HepG2 (cell line): ENCODE measurements at regions not wholly inside any gene's neighbourhood (a gene's known extent, or its start where the extent isn't known, plus 50 kb on each side); places are given as distances from the start of the nearest gene placed in this dataset.

ENCODE experiments used
- ATAC-seq: fragments of 200-7000 bp; cut with Tn5 transposase; 3 replicates; pipeline ENCODE4 v1.9.1; 2020; ENCODE audit warnings: mild to moderate bottlenecking, moderate library complexity
- BruUV-seq: library from RNA; stranded (reverse); fragments of 400-500 nt; replicated peaks from 2 replicates; lab custom pipeline; 2021; lab: Mats Ljungman, UMichigan
- CTCF ChIA-PET: fragments of 300-600 bp; formaldehyde crosslinking; extraction: SDS; loops from one replicate; lab custom pipeline; 2021; ENCODE audit warnings: low total read pairs, inconsistent platforms, low intra/inter-chr PET ratio; lab: Yijun Ruan, JAX
- POLR2A ChIA-PET: fragments of 350-600 bp; sonication (Branson Sonifier 250); formaldehyde crosslinking; loops from one replicate; lab custom pipeline; 2020; ENCODE audit warnings: antibody characterized with exemption, inconsistent platforms; lab: Yijun Ruan, JAX
- DNase-seq: peaks from one replicate; pipeline ENCODE4 v3.0.0-alpha.2; 2015; ENCODE audit warnings: low spot score
- FAIRE-seq: peaks from 3 replicates; lab custom pipeline; 2011; peaks lifted over from hg19 to GRCh38; lab: Jason Lieb, UNC
- H2AFZ ChIP-seq: one replicate; pipeline ENCODE4 v1.6.1; 2011; ENCODE audit warnings: low read length, inconsistent platforms
- H3K27ac ChIP-seq: fragments of 300-600 bp; 3 replicates; pipeline ENCODE4 v1.8.0; 2011; ENCODE audit warnings: mixed run types, mild to moderate bottlenecking, mixed read lengths, low read length, inconsistent platforms; ENCODE audit not compliant: insufficient read depth; ENCODE audit errors: extremely low read length
- H3K27me3 ChIP-seq, 2 experiments: fragments of 200-600 bp in 1 of 2; 2 replicates in 1 of 2; 3 replicates in 1 of 2; pipeline versions ENCODE4 v1.6.0 to v1.8.0; 2011; ENCODE audit warnings: low read length in 2 of 2, mild to moderate bottlenecking in 2 of 2, moderate library complexity in 2 of 2, inconsistent platforms in 1 of 2; ENCODE audit not compliant: insufficient read depth in 2 of 2, control insufficient read depth in 1 of 2
- H3K36me3 ChIP-seq, 2 experiments: fragments of 200-600 bp in 1 of 2; replicated peaks in 1 of 2; 2 replicates in 1 of 2; 3 replicates in 1 of 2; pipeline versions ENCODE4 v1.5.1 to v1.8.0; 2011; ENCODE audit warnings: low read length in 2 of 2, inconsistent platforms in 1 of 2; ENCODE audit not compliant: insufficient read depth in 2 of 2, control insufficient read depth in 1 of 2
- H3K4me1 ChIP-seq: 2 replicates; pipeline ENCODE4 v1.5.1; 2012; ENCODE audit warnings: low read length, inconsistent platforms; ENCODE audit not compliant: insufficient read depth
- H3K4me2 ChIP-seq: 2 replicates; pipeline ENCODE4 v1.6.0; 2011; ENCODE audit warnings: low read depth, low read length, inconsistent platforms
- H3K4me3 ChIP-seq, 3 experiments: fragments of 200-600 bp in 1 of 3; sonication (generic), shearing (Covaris generic) in 1 of 3; replicated peaks in 1 of 3; 2 replicates each; pipeline ENCODE4 v1.5.1; 2011 to 2016; ENCODE audit warnings: low read length in 3 of 3, inconsistent platforms in 2 of 3, low read depth in 2 of 3, mild to moderate bottlenecking in 2 of 3, control low read depth in 1 of 3, mixed read lengths in 1 of 3; ENCODE audit not compliant: insufficient read depth in 1 of 3
- H3K79me2 ChIP-seq: one replicate; pipeline ENCODE4 v1.6.1; 2011; ENCODE audit warnings: low read length, inconsistent platforms; ENCODE audit not compliant: insufficient read depth
- H3K9ac ChIP-seq: 2 replicates; pipeline ENCODE4 v1.6.0; 2011; ENCODE audit warnings: mild to moderate bottlenecking, low read depth, low read length, inconsistent platforms; ENCODE audit not compliant: insufficient read depth
- H3K9me3 ChIP-seq: 2 replicates; pipeline ENCODE4 v1.5.1; 2012; ENCODE audit warnings: mild to moderate bottlenecking, low read length
- H4K20me1 ChIP-seq: 2 replicates; pipeline ENCODE4 v1.6.0; 2011; ENCODE audit warnings: inconsistent platforms, mild to moderate bottlenecking, low read length, moderate library complexity; ENCODE audit not compliant: insufficient read depth
- CBX1 ChIP-seq: IDR thresholded peaks from one replicate; pipeline ENCODE4 v1.6.1; 2016; ENCODE audit warnings: antibody characterized with exemption, low read depth
- HDAC6 ChIP-seq: fragments of 200-600 bp; sonication (generic); IDR thresholded peaks from 2 replicates; pipeline ENCODE4 v1.7.0; 2017; ENCODE audit warnings: mild to moderate bottlenecking, antibody characterized with exemption, low read length, low read depth
- MAFF ChIP-seq: IDR thresholded peaks from 2 replicates; pipeline ENCODE4 v1.6.1; 2011; ENCODE audit warnings: low read depth, low read length, improper control_type of control experiment
- MAFK ChIP-seq, 2 experiments: IDR thresholded peaks in 1 of 2; conservative IDR thresholded peaks in 1 of 2; 2 replicates each; pipeline ENCODE4 v1.6.1; 2011; ENCODE audit warnings: improper control_type of control experiment in 2 of 2, low read length in 2 of 2
- PAX8 ChIP-seq: sonication (generic); formaldehyde crosslinking; IDR thresholded peaks from 2 replicates; pipeline ENCODE4 v1.8.0; 2022; ENCODE audit warnings: mild to moderate bottlenecking, missing genetic modification reagents, borderline replicate concordance
- RNF2 ChIP-seq: fragments of 450-650 bp; conservative IDR thresholded peaks from 2 replicates; pipeline ENCODE4 v1.6.1; 2016; ENCODE audit warnings: low read depth
- ZNF672 ChIP-seq: sonication (generic); formaldehyde crosslinking; IDR thresholded peaks from 2 replicates; pipeline ENCODE4 v1.8.1; 2022; ENCODE audit warnings: missing genetic modification reagents
- ZNF790 ChIP-seq: sonication (generic); formaldehyde crosslinking; IDR thresholded peaks from 2 replicates; pipeline ENCODE4 v1.8.0; 2022; ENCODE audit warnings: missing genetic modification reagents, mild to moderate bottlenecking, borderline replicate concordance
- WGBS: methylation state at CpG from one replicate; pipeline ENCODE4 v1.1.6; 2017; ENCODE audit warnings: low lambda C conversion rate; 5-methylcytosine and 5-hydroxymethylcytosine counted together
- in situ Hi-C: cut with HindIII; loops from 2 replicates; pipeline ENCODE4 v1.10.0; 2017; ENCODE audit warnings: low pct_unique_long_range_greater_than_20kb; ENCODE audit not compliant: extremely low pct_ligation_motif_present
- intact Hi-C: fragments of 100-400 bp; cut with micrococcal nuclease; formaldehyde crosslinking; loops from one replicate; pipeline ENCODE4 v1.10.0; 2022; ENCODE audit not compliant: unreplicated experiment
- TF ChIP-seq, protein P1 (sequence below): sonication (generic); formaldehyde crosslinking; IDR thresholded peaks from 2 replicates; pipeline ENCODE4 v1.5.0; 2020; ENCODE audit warnings: mild to moderate bottlenecking, low read depth, missing genetic modification reagents, borderline replicate concordance

DNA sequence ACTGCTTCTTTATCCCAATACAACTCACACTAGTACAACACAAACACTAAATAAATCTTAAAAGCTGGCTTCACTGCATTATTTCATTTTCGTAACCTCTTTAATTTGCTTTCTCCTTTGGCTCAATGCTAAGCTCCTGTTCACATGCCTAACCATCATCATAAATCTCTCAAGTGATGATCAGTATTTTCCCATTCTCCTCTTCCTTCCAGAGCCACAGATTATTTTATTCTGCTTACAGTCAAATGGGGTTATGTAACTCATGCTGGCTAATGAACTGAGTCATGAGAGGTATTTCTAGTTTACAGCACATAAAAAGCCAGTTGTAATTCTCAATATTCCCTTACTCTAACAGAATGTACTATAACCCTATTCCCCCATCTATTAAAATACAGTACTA is 350.4 kb upstream of the ZC3H15 start (continued):
- no peak for TF ChIP-seq PAX8
- TF ChIP-seq, protein P1, sequence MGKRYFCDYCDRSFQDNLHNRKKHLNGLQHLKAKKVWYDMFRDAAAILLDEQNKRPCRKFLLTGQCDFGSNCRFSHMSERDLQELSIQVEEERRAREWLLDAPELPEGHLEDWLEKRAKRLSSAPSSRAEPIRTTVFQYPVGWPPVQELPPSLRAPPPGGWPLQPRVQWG (CRISPR knock-in tag): no peak
- TF ChIP-seq ZNF672 (CRISPR knock-in tag): no peak

DNA sequence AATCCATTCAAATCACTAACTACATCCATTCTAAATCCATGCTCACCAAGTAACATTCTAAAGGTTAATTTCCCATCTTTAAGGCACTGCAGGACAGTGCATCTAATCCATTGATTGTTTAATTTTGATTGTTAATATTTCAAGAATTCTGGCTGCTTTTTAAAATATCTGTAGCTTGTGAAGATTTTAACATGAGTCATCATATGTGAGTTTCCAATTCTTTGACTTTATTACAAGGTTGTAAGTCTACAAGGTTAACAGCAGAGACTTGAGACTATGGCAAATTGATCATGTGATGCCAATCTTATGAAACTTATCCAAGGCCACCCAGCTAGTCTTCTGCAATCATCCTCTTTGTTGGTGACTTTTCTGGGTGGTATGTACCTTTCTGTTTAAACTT is 349.2 kb upstream of the ZC3H15 start:
- in situ Hi-C loops (no loop called here), intact Hi-C loops (no loop called here)
- Histone ChIP-seq H3K4me1 (peaks cover 16% of the 10 kb centered on the region; the same call in 1 of the 2 replicates), H3K27me3 (no peaks in the 10 kb centered on the region), H4K20me1 (no peaks in the 10 kb centered on the region), H3K27ac (no peak overlapping the region), H2AFZ (no peak overlapping the region), H3K36me3 (no peaks in the 10 kb centered on the region), H3K4me2 (no peak overlapping the region), H3K4me3 (no peak overlapping the region), H3K9ac (no peak overlapping the region), H3K9me3 (no peaks in the 10 kb centered on the region), H3K79me2 (no peaks in the 10 kb centered on the region)
- ChIA-PET CTCF (no interaction called here), POLR2A (no interaction called here)
- ATAC-seq (no peak), FAIRE-seq (no peak), DNase-seq (no peak)
- no TSS peak for BruUV-seq
- peak; percentile 9; the same call in 1 of the 2 replicates for TF ChIP-seq MAFF
- TF ChIP-seq ZNF790: no peak
- TF ChIP-seq MAFK (conservative IDR thresholded peaks at IDR 0.05 in 1 of 2, IDR thresholded peaks at IDR 0.05 in 1 of 2; ENCODE audit: low read length in 2 of 2): peak; percentile 51 to 59; a peak in 3 of 4 replicates

DNA sequence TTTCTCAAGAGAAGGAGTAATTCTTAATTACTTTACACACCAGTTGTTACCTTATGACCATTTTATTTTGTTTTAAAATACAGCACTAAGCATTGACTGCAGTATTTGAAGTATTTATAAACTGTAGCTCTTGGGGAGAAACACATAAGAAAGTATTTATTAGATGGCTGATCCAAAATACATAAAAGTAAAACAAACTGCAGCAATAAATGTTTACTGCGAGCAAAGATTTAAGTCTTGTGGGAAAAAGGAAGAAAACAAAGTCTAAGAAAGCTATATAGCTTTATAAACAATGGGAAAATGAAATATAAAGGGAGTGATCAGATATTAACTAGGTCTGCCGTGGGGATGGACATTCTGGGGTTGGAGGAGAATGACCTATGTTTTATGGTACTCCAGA is 347.2 kb upstream of the ZC3H15 start:
- Histone ChIP-seq H3K4me1 (peaks cover 14% of the 10 kb centered on the region; the same call in 1 of the 2 replicates), H3K9me3 (no peaks in the 10 kb centered on the region), H3K27ac (no peak overlapping the region), H3K27me3 (no peaks in the 10 kb centered on the region), H2AFZ (no peak overlapping the region), H3K4me3 (no peak overlapping the region), H3K4me2 (no peak overlapping the region), H3K9ac (no peak overlapping the region), H3K36me3 (no peaks in the 10 kb centered on the region), H3K79me2 (no peaks in the 10 kb centered on the region), H4K20me1 (no peaks in the 10 kb centered on the region)
- BruUV-seq: no TSS peak
- TF ChIP-seq HDAC6: no peak
- TF ChIP-seq CBX1: no peak
- no peak for TF ChIP-seq RNF2
- ChIA-PET CTCF (no interaction called here), POLR2A (no interaction called here)
- intact Hi-C loops (no loop called here), in situ Hi-C loops (no loop called here)
- no peak for FAIRE-seq
- WGBS: 93% methylated on average over 2 of the region's 2 CpGs
- no peak for ATAC-seq
- DNase-seq: no peak
